ENCODE measurements at regions not wholly inside any gene's neighbourhood (a gene's known extent, or its start where the extent isn't known, plus 50 kb on each side); places are given as distances from the start of the nearest gene placed in this dataset.

- no peak overlapping the region for H3K4me3 ChIP-seq (replicated peaks in 1 of 2; ENCODE audit: low read depth in 2 of 2, low read length in 2 of 2)
- TF ChIP-seq CTCF (IDR thresholded peaks at IDR 0.05; ENCODE audit: low read depth, low read length): no peak
- no peak for DNase-seq (ENCODE audit: low read depth in 2 of 2)
These were observed 154.5 kb downstream of the RPIA start for GRCh38 chr2:88845772-88846661.

GRCh38 chr2:88852753-88853402, 161.4 kb downstream of the RPIA start:
- DNase-seq (ENCODE audit: low read depth in 2 of 2): no peak
- TF ChIP-seq CTCF (IDR thresholded peaks at IDR 0.05; ENCODE audit: low read depth, low read length): no peak
- H3K4me3 ChIP-seq (replicated peaks in 1 of 2; ENCODE audit: low read depth in 2 of 2, low read length in 2 of 2): no peak overlapping the region

- H3K4me3 ChIP-seq (replicated peaks in 1 of 2; ENCODE audit: low read depth in 2 of 2, low read length in 2 of 2): no peak overlapping the region
- DNase-seq (ENCODE audit: low read depth in 2 of 2): no peak
- no peak for TF ChIP-seq CTCF (IDR thresholded peaks at IDR 0.05; ENCODE audit: low read depth, low read length)
These were observed 161.9 kb downstream of the RPIA start for GRCh38 chr2:88853403-88853790.

- TF ChIP-seq CTCF (IDR thresholded peaks at IDR 0.05; ENCODE audit: low read depth, low read length): no peak
- no peak for DNase-seq (ENCODE audit: low read depth in 2 of 2)
These were observed 163.1 kb downstream of the RPIA start for GRCh38 chr2:88854528-88854927.

GRCh38 chr2:88855620-88856408, 164.3 kb downstream of the RPIA start:
- TF ChIP-seq CTCF (IDR thresholded peaks at IDR 0.05; ENCODE audit: low read depth, low read length): no peak
- H3K4me3 ChIP-seq (replicated peaks in 1 of 2; ENCODE audit: low read depth in 2 of 2, low read length in 2 of 2): no peak overlapping the region
- no peak for DNase-seq (ENCODE audit: low read depth in 2 of 2)

More at GRCh38 chr2:88854528-88854927, 163.1 kb downstream of the RPIA start:
- H3K4me3 ChIP-seq (replicated peaks in 1 of 2; ENCODE audit: low read depth in 2 of 2, low read length in 2 of 2): no peak overlapping the region

- no peak for DNase-seq (ENCODE audit: low read depth in 2 of 2)
- no peak overlapping the region for H3K4me3 ChIP-seq (replicated peaks in 1 of 2; ENCODE audit: low read depth in 2 of 2, low read length in 2 of 2)
- no peak for TF ChIP-seq CTCF (IDR thresholded peaks at IDR 0.05; ENCODE audit: low read depth, low read length)
These were observed 165.1 kb downstream of the RPIA start for GRCh38 chr2:88856409-88857135.

Measured in cardiac fibroblast (primary cell).